ENCODE measurements at regions not wholly inside any gene's neighbourhood (a gene's known extent, or its start where the extent isn't known, plus 50 kb on each side); places are given as distances from the start of the nearest gene placed in this dataset.

DNA sequence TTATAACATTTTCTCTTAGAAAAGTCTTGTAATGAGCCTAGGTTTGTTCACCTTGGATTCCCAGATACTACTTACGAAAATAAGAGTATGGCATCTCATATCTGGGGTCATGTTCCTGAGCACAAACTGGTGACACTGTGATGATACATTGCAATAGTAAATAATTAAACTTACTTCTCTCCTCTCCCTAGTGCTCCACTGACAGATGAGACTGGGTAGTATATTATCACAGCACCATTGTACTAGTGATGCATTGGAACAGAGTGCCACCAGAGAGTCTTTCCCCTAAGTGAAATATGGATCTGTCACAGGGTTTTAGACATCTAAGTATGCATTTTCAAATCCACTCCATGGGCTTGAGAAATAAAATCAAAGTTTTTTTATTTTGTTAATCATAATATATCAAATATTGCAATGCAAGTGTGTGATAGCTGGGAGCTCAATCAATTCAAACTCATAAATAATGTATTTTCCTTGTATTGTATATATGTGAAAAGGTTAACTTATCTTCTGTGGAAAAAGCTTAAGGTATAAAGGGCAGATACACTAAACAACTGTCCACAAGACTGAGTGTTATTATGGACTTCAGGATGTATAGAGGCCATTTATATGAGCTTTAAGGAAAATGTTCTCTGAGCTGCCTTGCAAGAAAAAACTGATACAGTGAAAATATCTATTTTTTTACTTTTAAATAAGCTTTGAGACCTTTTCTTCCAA is 275.5 kb downstream of the ZWINT start:
- no peak for ATAC-seq (ENCODE audit: low read depth)
- no peak overlapping the region for H3K4me3 Mint-ChIP-seq
- intact Hi-C loops (cut with micrococcal nuclease), result no loop called here
- peaks cover 17% of the 10 kb centered on the region for H3K9me3 Mint-ChIP-seq
- CTCF ChIA-PET, result no interaction called here
- H3K4me1 Mint-ChIP-seq, result no peaks in the 10 kb centered on the region
- H3K27ac Mint-ChIP-seq, result no peak overlapping the region
- DNase-seq, result no peak
- TF ChIP-seq CTCF (IDR thresholded peaks at IDR 0.05), result no peak
- no peaks in the 10 kb centered on the region for H3K27me3 Mint-ChIP-seq
- POLR2A ChIA-PET, result no interaction called here
- no peaks in the 10 kb centered on the region for H3K36me3 Mint-ChIP-seq (ENCODE audit: low read depth)

DNA sequence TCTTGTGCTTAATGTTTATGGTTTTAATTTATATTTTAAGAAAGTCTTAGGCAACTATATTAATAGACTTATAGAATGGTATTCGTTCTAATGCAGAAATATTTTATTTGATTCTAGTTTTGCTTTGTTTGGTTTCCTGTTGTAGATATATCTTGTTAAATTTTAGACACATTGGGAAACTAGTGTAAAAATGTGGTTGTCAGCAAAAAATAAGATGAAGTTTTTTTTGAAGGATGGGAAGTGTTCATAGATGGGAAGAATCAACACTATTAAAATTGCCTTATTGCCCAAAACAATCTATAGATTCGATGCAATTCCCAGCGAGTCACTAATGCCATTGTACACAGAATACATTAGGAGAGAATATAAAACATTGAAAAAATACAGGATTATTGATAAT is 278.9 kb downstream of the ZWINT start:
- H3K9me3 Mint-ChIP-seq, result peaks cover 12% of the 10 kb centered on the region
- no peaks in the 10 kb centered on the region for H3K36me3 Mint-ChIP-seq (ENCODE audit: low read depth)
- no peak overlapping the region for H3K4me3 Mint-ChIP-seq
- POLR2A ChIA-PET, result no interaction called here
- DNase-seq (no peak), ATAC-seq (ENCODE audit: low read depth) (no peak)
- CTCF ChIA-PET, result no interaction called here
- no peaks in the 10 kb centered on the region for H3K27me3 Mint-ChIP-seq
- H3K4me1 Mint-ChIP-seq, result no peaks in the 10 kb centered on the region
- TF ChIP-seq CTCF (IDR thresholded peaks at IDR 0.05), result no peak
- no peak overlapping the region for H3K27ac Mint-ChIP-seq
- intact Hi-C loops (cut with micrococcal nuclease), result no loop called here

- ChIA-PET POLR2A (no interaction called here), CTCF (no interaction called here)
- TF ChIP-seq CTCF (IDR thresholded peaks at IDR 0.05), result no peak
- no peak for ATAC-seq (ENCODE audit: low read depth)
- no peak for DNase-seq
- Mint-ChIP-seq H3K27ac (no peak overlapping the region), H3K4me3 (no peak overlapping the region), H3K4me1 (no peaks in the 10 kb centered on the region), H3K27me3 (no peaks in the 10 kb centered on the region), H3K36me3 (ENCODE audit: low read depth) (no peaks in the 10 kb centered on the region), H3K9me3 (peaks cover 4% of the 10 kb centered on the region)
- intact Hi-C loops (cut with micrococcal nuclease), result no loop called here
Observed at GRCh38 chr10:56068473-56069263, 292.4 kb downstream of the ZWINT start.

- POLR2A ChIA-PET, result no interaction called here
- Mint-ChIP-seq H3K9me3 (peaks cover 4% of the 10 kb centered on the region), H3K27me3 (no peaks in the 10 kb centered on the region), H3K36me3 (ENCODE audit: low read depth) (no peaks in the 10 kb centered on the region), H3K4me3 (no peak overlapping the region), H3K4me1 (no peaks in the 10 kb centered on the region), H3K27ac (no peak overlapping the region)
- no peak for ATAC-seq (ENCODE audit: low read depth)
- TF ChIP-seq CTCF (IDR thresholded peaks at IDR 0.05), result no peak
- DNase-seq, result no peak
- intact Hi-C loops (cut with micrococcal nuclease), result no loop called here
- CTCF ChIA-PET, result no interaction called here
Observed at GRCh38 chr10:56068040-56068439, 293.0 kb downstream of the ZWINT start.

GRCh38 chr10:56063642-56064041 is 297.4 kb downstream of the ZWINT start:
- Mint-ChIP-seq H3K36me3 (ENCODE audit: low read depth) (no peaks in the 10 kb centered on the region), H3K27ac (no peak overlapping the region), H3K9me3 (peaks cover 4% of the 10 kb centered on the region), H3K4me1 (no peaks in the 10 kb centered on the region), H3K27me3 (no peaks in the 10 kb centered on the region), H3K4me3 (no peak overlapping the region)
- no peak for DNase-seq
- ChIA-PET POLR2A (no interaction called here), CTCF (no interaction called here)
- intact Hi-C loops (cut with micrococcal nuclease), result no loop called here
- TF ChIP-seq CTCF (IDR thresholded peaks at IDR 0.05), result no peak
- ATAC-seq (ENCODE audit: low read depth), result no peak

Measured in activated B cell treated with CpG ODN at 0.5 μM for 24 hours (primary cell).